ENCODE measurements at regions not wholly inside any gene's neighbourhood (a gene's known extent, or its start where the extent isn't known, plus 50 kb on each side); places are given as distances from the start of the nearest gene placed in this dataset.
"Not testable (repeated sequence)": the region's sequence is repeated elsewhere in the genome, so short reads cannot be mapped to it uniquely, and the experiment has no call there.

- DNase-seq (ENCODE audit: low spot score) (no peak), ATAC-seq (ENCODE audit: low FRiP score) (no peak)
- TF ChIP-seq CTCF (IDR thresholded peaks at IDR 0.05) = no peak
Observed at GRCh38 chr20:29313481-29313880, 1944.0 kb upstream of the DEFB115 start.

GRCh38 chr20:29314294-29314693 lies 1943.2 kb upstream of the DEFB115 start:
- ATAC-seq (ENCODE audit: low FRiP score) (no peak), DNase-seq (ENCODE audit: low spot score) (no peak)
- TF ChIP-seq CTCF (IDR thresholded peaks at IDR 0.05) = no peak

GRCh38 chr20:29318871-29319461 lies 1938.5 kb upstream of the DEFB115 start:
- TF ChIP-seq CTCF (IDR thresholded peaks at IDR 0.05) = no peak
- DNase-seq (ENCODE audit: low spot score) = no peak
- no peak for ATAC-seq (ENCODE audit: low FRiP score)

- DNase-seq (ENCODE audit: low spot score) = no peak
- ATAC-seq (ENCODE audit: low FRiP score) = no peak
- no peak for TF ChIP-seq CTCF (IDR thresholded peaks at IDR 0.05)
Observed at GRCh38 chr20:29319725-29320124, 1937.7 kb upstream of the DEFB115 start.

- ATAC-seq (ENCODE audit: low FRiP score); DNase-seq (ENCODE audit: low spot score): not testable (repeated sequence)
Observed at GRCh38 chr20:29320216-29320949, 1937.1 kb upstream of the DEFB115 start.

GRCh38 chr20:29323631-29324515 lies 1933.6 kb upstream of the DEFB115 start:
- ATAC-seq (ENCODE audit: low FRiP score); DNase-seq (ENCODE audit: low spot score): not testable (repeated sequence)

- ATAC-seq (ENCODE audit: low FRiP score); DNase-seq (ENCODE audit: low spot score): not testable (repeated sequence)
Observed at GRCh38 chr20:29324516-29325303, 1932.8 kb upstream of the DEFB115 start.

GRCh38 chr20:29325304-29325640 lies 1932.2 kb upstream of the DEFB115 start:
- ATAC-seq (ENCODE audit: low FRiP score) (no peak), DNase-seq (ENCODE audit: low spot score) (no peak)
- no peak for TF ChIP-seq CTCF (IDR thresholded peaks at IDR 0.05)

- DNase-seq (ENCODE audit: low spot score); ATAC-seq (ENCODE audit: low FRiP score): not testable (repeated sequence)
Observed at GRCh38 chr20:29325781-29326180, 1931.7 kb upstream of the DEFB115 start.

Data from omental fat pad (tissue), 3 donors.